ENCODE measurements at regions not wholly inside any gene's neighbourhood (a gene's known extent, or its start where the extent isn't known, plus 50 kb on each side); places are given as distances from the start of the nearest gene placed in this dataset.

DNA sequence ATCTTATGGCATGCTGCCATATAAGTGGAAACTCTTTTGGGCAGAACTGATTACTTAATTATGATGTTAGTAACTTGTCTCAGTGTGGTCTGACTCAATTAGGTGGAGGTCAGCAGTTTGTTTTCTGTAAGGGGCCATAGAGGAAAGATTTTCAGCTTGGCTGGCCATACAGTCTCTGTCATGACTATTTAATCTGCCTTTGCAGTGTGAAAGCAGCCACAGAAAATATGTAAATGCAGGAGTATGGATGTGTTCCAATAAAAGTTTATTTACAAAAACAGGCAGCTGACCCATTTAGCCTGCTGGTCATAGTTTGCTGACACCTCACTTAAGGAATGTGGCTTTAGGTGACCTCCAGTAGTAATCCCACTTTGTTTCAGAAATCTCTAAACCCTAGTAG lies 700.7 kb downstream of the EPM2A start (continued):
- TF ChIP-seq JUND (IDR thresholded peaks at IDR 0.05; ENCODE audit: low read length) = no peak

DNA sequence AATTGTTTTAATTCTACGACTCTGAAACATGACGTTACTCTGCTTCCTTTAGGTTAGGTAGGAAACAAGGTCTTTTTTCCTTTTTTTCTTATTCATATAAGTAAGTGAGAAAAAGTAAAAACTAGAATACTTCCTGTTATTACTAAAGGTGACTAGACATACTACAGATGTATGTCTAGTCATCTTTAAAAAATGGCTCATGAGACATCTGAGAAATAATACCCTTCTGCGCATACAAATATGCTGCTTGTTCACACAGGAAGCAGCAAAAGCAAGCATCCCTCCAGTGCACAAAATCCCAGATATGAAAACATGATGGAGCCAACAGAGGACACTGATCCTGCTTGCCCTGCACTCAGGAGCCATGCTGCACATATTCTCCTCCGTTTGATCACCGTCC lies 699.1 kb downstream of the EPM2A start:
- H4K91ac ChIP-seq (replicated peaks; ENCODE audit: insufficient read length, low read length) = no peak overlapping the region
- H3K79me1 ChIP-seq (ENCODE audit: low read depth, low read length) = no peaks in the 10 kb centered on the region
- H2AFZ ChIP-seq (ENCODE audit: low read length) = no peak overlapping the region
- no peak overlapping the region for H4K8ac ChIP-seq (ENCODE audit: extremely low read depth, insufficient read depth, low read length)
- ChIA-PET CTCF (ENCODE audit: partially characterized antibody) (no interaction called here), POLR2A (ENCODE audit: partially characterized antibody) (no interaction called here)
- no peak overlapping the region for H3K4ac ChIP-seq (replicated peaks; ENCODE audit: insufficient read length, low read depth, low read length)
- no peak overlapping the region for H3K56ac ChIP-seq (replicated peaks; ENCODE audit: insufficient read length, low read depth, low read length)
- no peak overlapping the region for H3K27ac ChIP-seq (ENCODE audit: low read depth, low read length)
- TF ChIP-seq SRF (IDR thresholded peaks at IDR 0.05; ENCODE audit: low read depth, low read length) (no peak), SIN3A (conservative IDR thresholded peaks at IDR 0.05 in 1 of 2, IDR thresholded peaks at IDR 0.05 in 1 of 2; ENCODE audit: low read depth in 1 of 2, low read length in 2 of 2) (no peak), TEAD4 (IDR thresholded peaks at IDR 0.05; ENCODE audit: low read depth, low read length) (no peak), TAF1 (IDR thresholded peaks at IDR 0.05; ENCODE audit: low read depth, low read length) (no peak), POU5F1 (IDR thresholded peaks at IDR 0.05; ENCODE audit: low read depth, low read length) (no peak), CTBP2 (IDR thresholded peaks at IDR 0.05; ENCODE audit: borderline replicate concordance, insufficient read depth, insufficient read length, low read length) (no peak), POLR2AphosphoS5 (IDR thresholded peaks at IDR 0.05; ENCODE audit: low read depth, low read length) (no peak), SUZ12 (IDR thresholded peaks at IDR 0.05; ENCODE audit: low read length) (no peak)
- H3K4me2 ChIP-seq (ENCODE audit: insufficient read depth in 1 of 2, low read depth in 2 of 2, low read length in 2 of 2) = no peak overlapping the region
- H2BK12ac ChIP-seq (ENCODE audit: low read depth, low read length) = no peak overlapping the region
- no peak for DNase-seq (ENCODE audit: low read depth in 1 of 2, low spot score in 2 of 2)
- no peak overlapping the region for H3K9ac ChIP-seq (replicated peaks in 1 of 4; ENCODE audit: extremely low read depth in 1 of 4, low read depth in 3 of 4, low read length in 3 of 4)
- H2AK5ac ChIP-seq (ENCODE audit: low read depth, low read length) = no peak overlapping the region
- H3K23me2 ChIP-seq (ENCODE audit: low read depth, low read length) = no peaks in the 10 kb centered on the region
- H3K4me1 ChIP-seq (replicated peaks in 1 of 4; ENCODE audit: control insufficient read depth in 3 of 4, insufficient read depth in 4 of 4, low read length in 3 of 4) = no peaks in the 10 kb centered on the region
- no peak overlapping the region for H3K14ac ChIP-seq (ENCODE audit: insufficient read length)
- H3K23ac ChIP-seq (ENCODE audit: insufficient read length) = no peak overlapping the region
- H2BK5ac ChIP-seq (ENCODE audit: low read depth, low read length) = no peak overlapping the region
- H2BK20ac ChIP-seq (ENCODE audit: low read length) = no peak overlapping the region
- no peaks in the 10 kb centered on the region for H3K36me3 ChIP-seq (ENCODE audit: control insufficient read depth in 2 of 4, insufficient read depth in 4 of 4, low read length in 3 of 4)
- no peaks in the 10 kb centered on the region for H3K79me2 ChIP-seq (ENCODE audit: control insufficient read depth in 1 of 2, insufficient read depth in 2 of 2, low read length in 2 of 2)
- no peak overlapping the region for H2BK120ac ChIP-seq (replicated peaks; ENCODE audit: low read depth, low read length)
- H3K9me3 ChIP-seq (ENCODE audit: insufficient read depth in 2 of 2, low read depth in 1 of 2, low read length in 1 of 2) = no peaks in the 10 kb centered on the region
- no peak overlapping the region for H4K5ac ChIP-seq (ENCODE audit: insufficient read length, low read depth, low read length)
- no peak overlapping the region for H3K4me3 ChIP-seq (ENCODE audit: extremely low read depth in 1 of 4, insufficient read depth in 2 of 4, low read depth in 3 of 4, low read length in 4 of 4)
- 91% methylated on average over 5 of the region's 5 CpGs; no CpG with 5 or more reads in 1 of the 2 experiments for WGBS, 2 experiments (ENCODE audit: extremely low coverage in 1 of 2, insufficient coverage in 1 of 2, insufficient read length in 1 of 2, insufficient replicate concordance in 2 of 2, low coverage in 1 of 2, low lambda C conversion rate in 2 of 2, missing lambda C conversion rate in 1 of 2)
- FAIRE-seq = no peak
- H4K20me1 ChIP-seq (replicated peaks in 1 of 2; ENCODE audit: control insufficient read depth in 1 of 2, insufficient read depth in 2 of 2, low read length in 2 of 2) = no peaks in the 10 kb centered on the region
- H3K27me3 ChIP-seq (replicated peaks in 1 of 4; ENCODE audit: control insufficient read depth in 3 of 4, extremely low read depth in 1 of 4, insufficient read depth in 3 of 4, low read length in 3 of 4) = no peaks in the 10 kb centered on the region
- no peak overlapping the region for H3K18ac ChIP-seq (ENCODE audit: extremely low read depth, low read length)
- no peak overlapping the region for H2BK15ac ChIP-seq (ENCODE audit: low read length)

Data from H1 (cell line).